Neuronal stem cell (in vitro differentiated cells): ENCODE measurements at regions not wholly inside any gene's neighbourhood (a gene's known extent, or its start where the extent isn't known, plus 50 kb on each side); places are given as distances from the start of the nearest gene placed in this dataset.
A peak's percentile ranks its signal among the peaks of the same experiment; 100 is the strongest.

ENCODE experiments used
- DNase-seq: peaks from one replicate; pipeline ENCODE4 v3.0.0-alpha.2; 2013; ENCODE audit warnings: low spot score
- H2AFZ ChIP-seq: one replicate; pipeline ENCODE4 v1.6.1; 2013; ENCODE audit warnings: mild to moderate bottlenecking, low read length, inconsistent platforms
- H2AK5ac ChIP-seq: 2 replicates; pipeline ENCODE4 v1.6.1; 2013; ENCODE audit warnings: low read depth, mild to moderate bottlenecking, inconsistent platforms, low read length, moderate library complexity, mixed read lengths
- H2BK120ac ChIP-seq: 2 replicates; pipeline ENCODE4 v1.6.1; 2013; ENCODE audit warnings: low read depth, mild to moderate bottlenecking, inconsistent platforms, low read length, moderate library complexity, mixed read lengths
- H2BK12ac ChIP-seq: one replicate; pipeline ENCODE4 v1.6.1; 2013; ENCODE audit warnings: low read length, inconsistent platforms
- H2BK15ac ChIP-seq: 2 replicates; pipeline ENCODE4 v1.6.1; 2013; ENCODE audit warnings: mild to moderate bottlenecking, low read length, inconsistent platforms, mixed read lengths
- H2BK5ac ChIP-seq: one replicate; pipeline ENCODE4 v1.6.1; 2013; ENCODE audit warnings: inconsistent platforms, mild to moderate bottlenecking, low read length, moderate library complexity
- H3K14ac ChIP-seq: one replicate; pipeline ENCODE4 v1.6.1; 2013; ENCODE audit warnings: low read length, inconsistent platforms
- H3K18ac ChIP-seq: 2 replicates; pipeline ENCODE4 v1.6.1; 2013; ENCODE audit warnings: low read length, inconsistent platforms
- H3K23ac ChIP-seq: 2 replicates; pipeline ENCODE4 v1.6.1; 2013; ENCODE audit warnings: low read depth, mild to moderate bottlenecking, mixed read lengths, low read length, inconsistent platforms; ENCODE audit not compliant: poor library complexity
- H3K27ac ChIP-seq: replicated peaks from 3 replicates; pipeline ENCODE4 v1.5.1; 2013; ENCODE audit warnings: low read length, inconsistent platforms
- H3K27me3 ChIP-seq, 3 experiments: 2 replicates each; pipeline ENCODE4 v1.6.1; 2013; ENCODE audit warnings: low read length in 3 of 3, mild to moderate bottlenecking in 2 of 3, inconsistent platforms in 1 of 3, low read depth in 1 of 3, mixed read lengths in 1 of 3, moderate library complexity in 1 of 3; ENCODE audit not compliant: control insufficient read depth in 3 of 3, insufficient read depth in 3 of 3
- H3K36me3 ChIP-seq, 2 donors: replicated peaks in 1 of 2; 2 replicates each; pipeline ENCODE4 v1.6.1; 2013; ENCODE audit warnings: low read length in 2 of 2; ENCODE audit not compliant: control insufficient read depth in 2 of 2, insufficient read depth in 2 of 2
- H3K4ac ChIP-seq: 2 replicates; pipeline ENCODE4 v1.6.1; 2013; ENCODE audit warnings: inconsistent platforms, mild to moderate bottlenecking, low read length, moderate library complexity
- H3K4me1 ChIP-seq, 2 donors: 1 replicate in 1 of 2; 2 replicates in 1 of 2; pipeline ENCODE4 v1.6.1; 2013; ENCODE audit warnings: low read length in 2 of 2, low read depth in 1 of 2; ENCODE audit not compliant: control insufficient read depth in 2 of 2, insufficient read depth in 1 of 2
- H3K4me2 ChIP-seq: one replicate; pipeline ENCODE4 v1.6.1; 2013; ENCODE audit warnings: mild to moderate bottlenecking, low read length, inconsistent platforms; ENCODE audit not compliant: insufficient read depth, poor library complexity, severe bottlenecking
- H3K4me3 ChIP-seq, 2 donors: 2 replicates each; pipeline ENCODE4 v1.5.1; 2013; ENCODE audit warnings: low read length in 2 of 2, mild to moderate bottlenecking in 2 of 2, inconsistent platforms in 1 of 2, moderate library complexity in 1 of 2
- H3K79me1 ChIP-seq: one replicate; pipeline ENCODE4 v1.6.1; 2013; ENCODE audit warnings: low read depth, mild to moderate bottlenecking, inconsistent platforms, low read length, moderate library complexity
- H3K9ac ChIP-seq: one replicate; pipeline ENCODE4 v1.6.1; 2013; ENCODE audit warnings: mild to moderate bottlenecking, low read depth, low read length, inconsistent platforms; ENCODE audit not compliant: poor library complexity
- H3K9me3 ChIP-seq, 2 donors: replicated peaks in 1 of 2; 2 replicates each; pipeline versions ENCODE3 to v1.6.1; 2013; ENCODE audit warnings: low read length in 2 of 2, mild to moderate bottlenecking in 2 of 2, inconsistent platforms in 1 of 2, low read depth in 1 of 2, mixed read lengths in 1 of 2, moderate library complexity in 1 of 2; ENCODE audit not compliant: control insufficient read depth in 2 of 2, insufficient read depth in 1 of 2
- H4K8ac ChIP-seq: one replicate; pipeline ENCODE4 v1.6.1; 2013; ENCODE audit warnings: low read depth, mild to moderate bottlenecking, inconsistent platforms, low read length, moderate library complexity
- H4K91ac ChIP-seq: one replicate; pipeline ENCODE4 v1.6.1; 2013; ENCODE audit warnings: low read length, low read depth, mild to moderate bottlenecking, inconsistent platforms; ENCODE audit not compliant: poor library complexity
- WGBS, 2 donors: extraction: QIAGEN DNeasy Blood & Tissue Kit; methylation state at CpG; one replicate each; pipeline ENCODE4 v1.1.7; 2013; ENCODE audit warnings: missing lambda C conversion rate in 2 of 2, mixed read lengths in 1 of 2; ENCODE audit not compliant: insufficient read length in 2 of 2, insufficient replicate concordance in 1 of 2; ENCODE audit errors: extremely low coverage in 2 of 2; 5-methylcytosine and 5-hydroxymethylcytosine counted together

- no peak overlapping the region for H3K4me2 ChIP-seq
- H3K4ac ChIP-seq, result no peak overlapping the region
- no peak overlapping the region for H2AFZ ChIP-seq
- H3K27ac ChIP-seq, result no peak overlapping the region
- no peak overlapping the region for H2BK5ac ChIP-seq
- WGBS, 2 donors, result no CpG with 5 or more reads among the region's 4 CpGs
- no peak for DNase-seq
- no peaks in the 10 kb centered on the region for H3K79me1 ChIP-seq
- no peak overlapping the region for H4K91ac ChIP-seq
- no peak overlapping the region for H2BK15ac ChIP-seq
- no peak overlapping the region for H4K8ac ChIP-seq
- H3K27me3 ChIP-seq, result no peaks in the 10 kb centered on the region
- no peaks in the 10 kb centered on the region for H3K9me3 ChIP-seq
- H2BK12ac ChIP-seq, result no peak overlapping the region
- H3K4me1 ChIP-seq, result peaks cover 0 to 2% of the 10 kb centered on the region in 2 donors
- H2AK5ac ChIP-seq, result no peak overlapping the region
- no peaks in the 10 kb centered on the region for H3K36me3 ChIP-seq
- H3K4me3 ChIP-seq, result no peak overlapping the region
- no peak overlapping the region for H3K9ac ChIP-seq
- no peak overlapping the region for H3K14ac ChIP-seq
- no peak overlapping the region for H2BK120ac ChIP-seq
- H3K18ac ChIP-seq, result no peak overlapping the region
- H3K23ac ChIP-seq, result no peak overlapping the region
Measured at GRCh38 chr13:22644941-22645340, 535.8 kb upstream of the SGCG start.

- H3K27ac ChIP-seq, result no peak overlapping the region
Measured at GRCh38 chr13:22647156-22647850, 533.5 kb upstream of the SGCG start.

DNA sequence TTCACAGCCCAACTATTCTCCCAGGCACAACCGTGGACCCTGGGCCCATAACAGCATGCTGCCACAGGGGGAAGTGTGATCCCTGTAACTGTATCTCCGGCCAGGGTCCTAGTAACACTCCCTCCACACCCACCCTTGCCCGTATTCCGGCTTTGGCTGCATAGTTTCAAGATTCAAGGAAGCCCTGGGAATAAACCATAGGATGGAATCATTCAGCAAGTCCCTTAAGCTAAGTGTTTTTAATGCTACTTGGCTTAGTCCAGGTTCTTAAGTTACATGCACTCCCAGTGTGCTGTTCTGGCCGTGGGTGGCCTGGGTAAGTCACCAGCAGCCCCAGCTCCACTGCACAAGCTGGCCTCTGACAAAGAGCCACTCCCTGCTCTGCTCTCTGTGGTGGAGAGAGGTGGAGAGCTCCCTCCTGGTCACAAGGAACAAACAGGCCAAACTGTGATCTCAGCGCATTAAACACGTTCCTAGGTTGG is 532.4 kb upstream of the SGCG start:
- no peak for DNase-seq
- WGBS, 2 donors, result no CpG with 5 or more reads among the region's 7 CpGs

More at GRCh38 chr13:22647156-22647850, 533.5 kb upstream of the SGCG start:
- no peak overlapping the region for H3K14ac ChIP-seq
- no peak overlapping the region for H4K8ac ChIP-seq
- no peak overlapping the region for H2BK15ac ChIP-seq
- no peaks in the 10 kb centered on the region for H3K27me3 ChIP-seq
- H3K4ac ChIP-seq, result no peak overlapping the region
- no peaks in the 10 kb centered on the region for H3K79me1 ChIP-seq
- H3K4me3 ChIP-seq, result no peak overlapping the region
- no peaks in the 10 kb centered on the region for H3K9me3 ChIP-seq
- no peak overlapping the region for H3K9ac ChIP-seq
- H4K91ac ChIP-seq, result no peak overlapping the region
- H2BK12ac ChIP-seq, result no peak overlapping the region
- no peak overlapping the region for H2AFZ ChIP-seq
- no peak overlapping the region for H3K4me2 ChIP-seq
- no peaks in the 10 kb centered on the region for H3K36me3 ChIP-seq
- no peak overlapping the region for H2AK5ac ChIP-seq
- H3K18ac ChIP-seq, result no peak overlapping the region
- no peak for DNase-seq
- H2BK5ac ChIP-seq, result no peak overlapping the region
- H3K4me1 ChIP-seq, result peaks cover 0 to 2% of the 10 kb centered on the region in 2 donors
- no peak overlapping the region for H3K23ac ChIP-seq
- no peak overlapping the region for H2BK120ac ChIP-seq

GRCh38 chr13:22652796-22653195 is 528.0 kb upstream of the SGCG start:
- Histone ChIP-seq H2BK12ac (no peak overlapping the region), H2BK5ac (no peak overlapping the region), H3K14ac (no peak overlapping the region), H2AFZ (no peak overlapping the region), H3K27me3 (no peaks in the 10 kb centered on the region), H3K9ac (no peak overlapping the region), H4K91ac (no peak overlapping the region), H3K4ac (no peak overlapping the region), H3K36me3 (no peaks in the 10 kb centered on the region), H3K18ac (peak overlapping the region; percentile 36), H2BK15ac (no peak overlapping the region), H3K79me1 (no peaks in the 10 kb centered on the region), H2AK5ac (no peak overlapping the region), H3K27ac (no peak overlapping the region), H4K8ac (no peak overlapping the region), H3K23ac (no peak overlapping the region), H3K4me1 (peaks cover 0 to 2% of the 10 kb centered on the region in 2 donors), H3K9me3 (no peaks in the 10 kb centered on the region), H2BK120ac (no peak overlapping the region), H3K4me3 (no peak overlapping the region), H3K4me2 (no peak overlapping the region)
- WGBS, 2 donors, result no CpG with 5 or more reads among the region's 8 CpGs
- no peak for DNase-seq

More for the DNA sequence above, 532.4 kb upstream of the SGCG start:
- H2BK15ac ChIP-seq, result no peak overlapping the region
- H3K9me3 ChIP-seq, result no peaks in the 10 kb centered on the region
- no peak overlapping the region for H4K8ac ChIP-seq
- H3K4ac ChIP-seq, result no peak overlapping the region
- no peak overlapping the region for H3K4me2 ChIP-seq
- H2BK12ac ChIP-seq, result no peak overlapping the region
- H3K4me3 ChIP-seq, result no peak overlapping the region
- H4K91ac ChIP-seq, result no peak overlapping the region
- H2BK5ac ChIP-seq, result no peak overlapping the region
- H3K27me3 ChIP-seq, result no peaks in the 10 kb centered on the region
- no peak overlapping the region for H3K23ac ChIP-seq
- peaks cover 0 to 2% of the 10 kb centered on the region in 2 donors for H3K4me1 ChIP-seq
- H3K14ac ChIP-seq, result no peak overlapping the region
- H3K27ac ChIP-seq, result no peak overlapping the region
- H3K9ac ChIP-seq, result no peak overlapping the region
- peak overlapping the region; percentile 68 for H2AFZ ChIP-seq
- peak overlapping the region; percentile 15 for H3K18ac ChIP-seq
- no peaks in the 10 kb centered on the region for H3K36me3 ChIP-seq
- H3K79me1 ChIP-seq, result no peaks in the 10 kb centered on the region
- H2AK5ac ChIP-seq, result no peak overlapping the region
- no peak overlapping the region for H2BK120ac ChIP-seq
